ENCODE measurements at regions not wholly inside any gene's neighbourhood (a gene's known extent, or its start where the extent isn't known, plus 50 kb on each side); places are given as distances from the start of the nearest gene placed in this dataset.

GRCh38 chr1:60886793-60887331 is 195.5 kb upstream of the NFIA start:
- intact Hi-C loops (cut with micrococcal nuclease): no loop called here
- Histone ChIP-seq H3K4me3 (ENCODE audit: low read length) (no peak overlapping the region), H3K27ac (ENCODE audit: low read length) (no peak overlapping the region), H3K9me3 (ENCODE audit: control insufficient read depth, insufficient read depth, low read length) (no peaks in the 10 kb centered on the region), H3K36me3 (ENCODE audit: control insufficient read depth, insufficient read depth, low read length) (no peaks in the 10 kb centered on the region), H3K27me3 (ENCODE audit: control insufficient read depth, insufficient read depth, low read length) (no peaks in the 10 kb centered on the region), H3K4me1 (ENCODE audit: control insufficient read depth, insufficient read depth, low read length) (no peaks in the 10 kb centered on the region)
- H3K27ac Mint-ChIP-seq: no peak overlapping the region
- no peak for TF ChIP-seq CTCF (IDR thresholded peaks at IDR 0.05)
- H3K27me3 Mint-ChIP-seq (ENCODE audit: low read depth in 2 of 2): peaks cover 6 to 30% of the 10 kb centered on the region in 2 donors
- no peaks in the 10 kb centered on the region for H3K4me1 Mint-ChIP-seq
- ATAC-seq (no peak), DNase-seq (no peak)
- H3K9me3 Mint-ChIP-seq: no peaks in the 10 kb centered on the region
- no peaks in the 10 kb centered on the region for H3K36me3 Mint-ChIP-seq
- no peak overlapping the region for H3K4me3 Mint-ChIP-seq
- 79% methylated on average over 6 of the region's 6 CpGs for WGBS (ENCODE audit: insufficient coverage)

GRCh38 chr1:60886090-60886489 is 196.3 kb upstream of the NFIA start:
- Histone ChIP-seq H3K4me3 (ENCODE audit: low read length) (no peak overlapping the region), H3K27me3 (ENCODE audit: control insufficient read depth, insufficient read depth, low read length) (no peaks in the 10 kb centered on the region), H3K27ac (ENCODE audit: low read length) (no peak overlapping the region), H3K9me3 (ENCODE audit: control insufficient read depth, insufficient read depth, low read length) (no peaks in the 10 kb centered on the region), H3K4me1 (ENCODE audit: control insufficient read depth, insufficient read depth, low read length) (no peaks in the 10 kb centered on the region), H3K36me3 (ENCODE audit: control insufficient read depth, insufficient read depth, low read length) (no peaks in the 10 kb centered on the region)
- peaks cover 10 to 38% of the 10 kb centered on the region in 2 donors for H3K27me3 Mint-ChIP-seq (ENCODE audit: low read depth in 2 of 2)
- no CpG with 5 or more reads among the region's 1 CpG for WGBS (ENCODE audit: insufficient coverage)
- no peaks in the 10 kb centered on the region for H3K36me3 Mint-ChIP-seq
- no peak for ATAC-seq
- peaks cover 0 to 2% of the 10 kb centered on the region in 2 donors for H3K9me3 Mint-ChIP-seq
- intact Hi-C loops (cut with micrococcal nuclease): no loop called here
- H3K27ac Mint-ChIP-seq: no peak overlapping the region
- no peaks in the 10 kb centered on the region for H3K4me1 Mint-ChIP-seq
- H3K4me3 Mint-ChIP-seq: no peak overlapping the region
- DNase-seq: no peak
- no peak for TF ChIP-seq CTCF (IDR thresholded peaks at IDR 0.05)

- H3K27me3 Mint-ChIP-seq (ENCODE audit: low read depth in 2 of 2): peaks cover 9 to 17% of the 10 kb centered on the region in 2 donors
- intact Hi-C loops (cut with micrococcal nuclease): no loop called here
- H3K4me1 Mint-ChIP-seq: no peaks in the 10 kb centered on the region
- no peak for DNase-seq
- no peaks in the 10 kb centered on the region for H3K27me3 ChIP-seq (ENCODE audit: control insufficient read depth, insufficient read depth, low read length)
- H3K36me3 Mint-ChIP-seq: no peaks in the 10 kb centered on the region
- no peaks in the 10 kb centered on the region for H3K4me1 ChIP-seq (ENCODE audit: control insufficient read depth, insufficient read depth, low read length)
- peaks cover 0 to 2% of the 10 kb centered on the region in 2 donors for H3K9me3 Mint-ChIP-seq
- H3K27ac ChIP-seq (ENCODE audit: low read length): no peak overlapping the region
- H3K4me3 ChIP-seq (ENCODE audit: low read length): no peak overlapping the region
- TF ChIP-seq CTCF (IDR thresholded peaks at IDR 0.05): no peak
- no peaks in the 10 kb centered on the region for H3K9me3 ChIP-seq (ENCODE audit: control insufficient read depth, insufficient read depth, low read length)
- no peak for ATAC-seq
- H3K27ac Mint-ChIP-seq: no peak overlapping the region
- H3K4me3 Mint-ChIP-seq: no peak overlapping the region
- no peaks in the 10 kb centered on the region for H3K36me3 ChIP-seq (ENCODE audit: control insufficient read depth, insufficient read depth, low read length)
- WGBS (ENCODE audit: insufficient coverage): 85% methylated on average over 2 of the region's 2 CpGs
These were observed 202.2 kb upstream of the NFIA start for GRCh38 chr1:60880202-60880601.

- Mint-ChIP-seq H3K4me3 (no peak overlapping the region), H3K9me3 (peaks cover 0 to 2% of the 10 kb centered on the region in 2 donors), H3K27ac (no peak overlapping the region), H3K27me3 (ENCODE audit: low read depth in 2 of 2) (peaks cover 9 to 12% of the 10 kb centered on the region in 2 donors), H3K36me3 (no peaks in the 10 kb centered on the region), H3K4me1 (no peaks in the 10 kb centered on the region)
- Histone ChIP-seq H3K4me3 (ENCODE audit: low read length) (no peak overlapping the region), H3K36me3 (ENCODE audit: control insufficient read depth, insufficient read depth, low read length) (no peaks in the 10 kb centered on the region), H3K4me1 (ENCODE audit: control insufficient read depth, insufficient read depth, low read length) (no peaks in the 10 kb centered on the region), H3K27ac (ENCODE audit: low read length) (no peak overlapping the region), H3K27me3 (ENCODE audit: control insufficient read depth, insufficient read depth, low read length) (no peaks in the 10 kb centered on the region), H3K9me3 (ENCODE audit: control insufficient read depth, insufficient read depth, low read length) (no peaks in the 10 kb centered on the region)
- no CpG with 5 or more reads among the region's 1 CpG for WGBS (ENCODE audit: insufficient coverage)
- DNase-seq (no peak), ATAC-seq (no peak)
- no peak for TF ChIP-seq CTCF (IDR thresholded peaks at IDR 0.05)
- intact Hi-C loops (cut with micrococcal nuclease): no loop called here
These were observed 204.0 kb upstream of the NFIA start for GRCh38 chr1:60878323-60878722.
